ENCODE measurements at regions not wholly inside any gene's neighbourhood (a gene's known extent, or its start where the extent isn't known, plus 50 kb on each side); places are given as distances from the start of the nearest gene placed in this dataset.
A peak's percentile ranks its signal among the peaks of the same experiment; 100 is the strongest.

DNA sequence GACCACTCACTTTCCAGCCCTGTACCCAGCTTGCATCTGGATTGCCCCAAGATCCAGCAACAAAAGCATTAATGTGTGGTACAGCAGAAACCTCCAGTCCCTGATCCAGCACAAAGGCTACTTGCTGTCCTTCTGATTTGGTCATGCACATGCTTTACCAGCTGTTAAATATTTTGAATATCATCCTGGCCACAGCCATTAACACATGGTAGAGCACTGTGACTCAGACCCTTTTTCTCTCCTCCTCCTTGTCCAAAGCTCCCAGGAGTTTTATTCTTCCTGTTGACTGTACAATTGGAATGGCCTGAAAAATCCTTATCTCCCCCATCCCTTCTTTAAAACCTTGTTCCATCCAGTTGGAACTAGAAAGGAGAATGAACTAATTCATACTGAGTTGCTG lies 419.7 kb upstream of the TNP1 start:
- no peak for ATAC-seq (ENCODE audit: insufficient read depth, low FRiP score)
- DNase-seq = no peak
- Histone ChIP-seq H3K27me3 (ENCODE audit: control insufficient read depth in 3 of 3, insufficient read depth in 3 of 3, low read length in 2 of 3) (no peaks in the 10 kb centered on the region), H3K27ac (ENCODE audit: low read depth in 1 of 2, low read length in 1 of 2) (peak overlapping the region in 1 of 2 donors; percentile 26), H3K4me1 (ENCODE audit: control insufficient read depth in 5 of 5, insufficient read depth in 5 of 5, low read length in 5 of 5) (no peaks in the 10 kb centered on the region), H3K36me3 (ENCODE audit: control insufficient read depth in 4 of 4, insufficient read depth in 4 of 4, low read length in 4 of 4) (no peaks in the 10 kb centered on the region), H3K9ac (ENCODE audit: insufficient read depth in 1 of 2, low read length in 2 of 2) (no peak overlapping the region), H3K9me3 (ENCODE audit: control insufficient read depth in 4 of 4, insufficient read depth in 3 of 4, low read length in 3 of 4) (no peaks in the 10 kb centered on the region), H3K4me3 (no peak overlapping the region)
- TF ChIP-seq, protein P1, sequence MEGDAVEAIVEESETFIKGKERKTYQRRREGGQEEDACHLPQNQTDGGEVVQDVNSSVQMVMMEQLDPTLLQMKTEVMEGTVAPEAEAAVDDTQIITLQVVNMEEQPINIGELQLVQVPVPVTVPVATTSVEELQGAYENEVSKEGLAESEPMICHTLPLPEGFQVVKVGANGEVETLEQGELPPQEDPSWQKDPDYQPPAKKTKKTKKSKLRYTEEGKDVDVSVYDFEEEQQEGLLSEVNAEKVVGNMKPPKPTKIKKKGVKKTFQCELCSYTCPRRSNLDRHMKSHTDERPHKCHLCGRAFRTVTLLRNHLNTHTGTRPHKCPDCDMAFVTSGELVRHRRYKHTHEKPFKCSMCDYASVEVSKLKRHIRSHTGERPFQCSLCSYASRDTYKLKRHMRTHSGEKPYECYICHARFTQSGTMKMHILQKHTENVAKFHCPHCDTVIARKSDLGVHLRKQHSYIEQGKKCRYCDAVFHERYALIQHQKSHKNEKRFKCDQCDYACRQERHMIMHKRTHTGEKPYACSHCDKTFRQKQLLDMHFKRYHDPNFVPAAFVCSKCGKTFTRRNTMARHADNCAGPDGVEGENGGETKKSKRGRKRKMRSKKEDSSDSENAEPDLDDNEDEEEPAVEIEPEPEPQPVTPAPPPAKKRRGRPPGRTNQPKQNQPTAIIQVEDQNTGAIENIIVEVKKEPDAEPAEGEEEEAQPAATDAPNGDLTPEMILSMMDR (IDR thresholded peaks at IDR 0.05; ENCODE audit: control extremely low read depth, extremely low read depth) = no peak

GRCh38 chr2:217279140-217279539 lies 419.3 kb upstream of the TNP1 start:
- Histone ChIP-seq H3K27me3 (ENCODE audit: control insufficient read depth in 3 of 3, insufficient read depth in 3 of 3, low read length in 2 of 3) (no peaks in the 10 kb centered on the region), H3K27ac (ENCODE audit: low read depth in 1 of 2, low read length in 1 of 2) (peak overlapping the region in 1 of 2 donors; percentile 26), H3K4me3 (no peak overlapping the region), H3K4me1 (ENCODE audit: control insufficient read depth in 5 of 5, insufficient read depth in 5 of 5, low read length in 5 of 5) (no peaks in the 10 kb centered on the region), H3K36me3 (ENCODE audit: control insufficient read depth in 4 of 4, insufficient read depth in 4 of 4, low read length in 4 of 4) (no peaks in the 10 kb centered on the region), H3K9me3 (ENCODE audit: control insufficient read depth in 4 of 4, insufficient read depth in 3 of 4, low read length in 3 of 4) (no peaks in the 10 kb centered on the region), H3K9ac (ENCODE audit: insufficient read depth in 1 of 2, low read length in 2 of 2) (no peak overlapping the region)
- no peak for ATAC-seq (ENCODE audit: insufficient read depth, low FRiP score)
- TF ChIP-seq, protein P1 (IDR thresholded peaks at IDR 0.05; ENCODE audit: control extremely low read depth, extremely low read depth) = no peak
- WGBS, 2 donors = 84 to 86% methylated on average over 3 of the region's 3 CpGs
- DNase-seq = no peak

DNA sequence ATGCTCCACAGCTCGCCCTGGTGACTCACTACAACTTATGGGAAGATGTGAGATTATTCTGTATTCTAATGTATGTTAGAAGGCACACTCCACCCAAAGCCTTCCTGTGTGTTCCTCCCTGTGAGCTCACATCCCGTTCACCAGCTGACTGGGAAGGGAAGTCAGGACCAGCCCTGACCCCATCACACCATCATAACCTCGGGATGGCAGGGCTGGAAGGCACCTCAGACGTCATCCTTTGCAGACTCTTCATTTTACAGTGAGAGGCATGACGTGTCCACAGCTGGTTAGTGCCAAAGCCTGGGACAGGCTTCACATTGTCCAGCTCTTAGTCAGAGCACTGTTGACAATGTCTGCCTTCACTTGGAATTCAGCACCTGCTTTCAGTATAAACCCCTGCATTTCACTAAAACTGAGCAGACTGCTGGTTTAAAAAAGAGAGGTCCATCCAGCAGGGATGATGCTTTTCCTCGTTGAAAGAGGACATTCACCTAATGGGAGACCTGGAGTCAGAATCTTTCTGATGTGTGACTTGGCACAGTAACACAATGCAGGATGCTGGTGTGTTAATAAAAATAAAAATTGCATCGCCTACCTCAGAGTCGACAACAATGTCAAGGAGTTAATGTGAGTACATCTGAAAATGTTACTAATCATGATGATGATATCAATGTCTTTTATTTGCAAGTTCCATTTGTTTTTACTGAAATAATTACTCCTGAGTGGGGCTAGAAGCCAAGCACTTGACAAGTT lies 418.0 kb upstream of the TNP1 start:
- DNase-seq = no peak

More for the DNA sequence above, 418.0 kb upstream of the TNP1 start:
- H3K9ac ChIP-seq (ENCODE audit: insufficient read depth in 1 of 2, low read length in 2 of 2) = no peak overlapping the region
- no peak overlapping the region for H3K4me3 ChIP-seq
- no peak for ATAC-seq (ENCODE audit: insufficient read depth, low FRiP score)
- H3K4me1 ChIP-seq (ENCODE audit: control insufficient read depth in 5 of 5, insufficient read depth in 5 of 5, low read length in 5 of 5) = no peaks in the 10 kb centered on the region
- H3K27me3 ChIP-seq (ENCODE audit: control insufficient read depth in 3 of 3, insufficient read depth in 3 of 3, low read length in 2 of 3) = no peaks in the 10 kb centered on the region
- H3K36me3 ChIP-seq (ENCODE audit: control insufficient read depth in 4 of 4, insufficient read depth in 4 of 4, low read length in 4 of 4) = no peaks in the 10 kb centered on the region
- no peak overlapping the region for H3K27ac ChIP-seq (ENCODE audit: low read depth in 1 of 2, low read length in 1 of 2)
- H3K9me3 ChIP-seq (ENCODE audit: control insufficient read depth in 4 of 4, insufficient read depth in 3 of 4, low read length in 3 of 4) = no peaks in the 10 kb centered on the region
- TF ChIP-seq, protein P1 (IDR thresholded peaks at IDR 0.05; ENCODE audit: control extremely low read depth, extremely low read depth) = no peak
- WGBS, 2 donors = 76 to 79% methylated on average over 8 of the region's 8 CpGs
